ENCODE measurements at regions not wholly inside any gene's neighbourhood (a gene's known extent, or its start where the extent isn't known, plus 50 kb on each side); places are given as distances from the start of the nearest gene placed in this dataset.

DNA sequence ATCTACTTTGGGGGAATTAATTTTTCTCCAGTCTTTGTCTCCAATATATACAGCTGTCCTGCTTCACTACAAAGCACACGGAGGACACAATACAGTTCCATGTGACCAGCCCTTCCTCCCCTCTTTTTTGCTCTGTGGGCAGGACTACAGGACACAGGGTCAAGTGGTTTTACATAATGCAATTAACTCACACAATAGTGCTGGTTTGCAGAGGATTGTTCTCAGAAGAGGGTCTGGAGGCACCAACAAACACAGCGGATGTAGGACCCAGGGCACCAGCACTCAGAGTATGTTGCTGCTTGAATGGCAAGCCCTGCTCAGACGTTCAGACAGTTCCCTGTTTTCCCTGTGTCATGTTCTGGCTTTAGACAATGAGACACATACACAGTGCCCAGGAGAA, 52.0 kb upstream of the NPTX2 start:
- peak; percentile 78 for DNase-seq

DNA sequence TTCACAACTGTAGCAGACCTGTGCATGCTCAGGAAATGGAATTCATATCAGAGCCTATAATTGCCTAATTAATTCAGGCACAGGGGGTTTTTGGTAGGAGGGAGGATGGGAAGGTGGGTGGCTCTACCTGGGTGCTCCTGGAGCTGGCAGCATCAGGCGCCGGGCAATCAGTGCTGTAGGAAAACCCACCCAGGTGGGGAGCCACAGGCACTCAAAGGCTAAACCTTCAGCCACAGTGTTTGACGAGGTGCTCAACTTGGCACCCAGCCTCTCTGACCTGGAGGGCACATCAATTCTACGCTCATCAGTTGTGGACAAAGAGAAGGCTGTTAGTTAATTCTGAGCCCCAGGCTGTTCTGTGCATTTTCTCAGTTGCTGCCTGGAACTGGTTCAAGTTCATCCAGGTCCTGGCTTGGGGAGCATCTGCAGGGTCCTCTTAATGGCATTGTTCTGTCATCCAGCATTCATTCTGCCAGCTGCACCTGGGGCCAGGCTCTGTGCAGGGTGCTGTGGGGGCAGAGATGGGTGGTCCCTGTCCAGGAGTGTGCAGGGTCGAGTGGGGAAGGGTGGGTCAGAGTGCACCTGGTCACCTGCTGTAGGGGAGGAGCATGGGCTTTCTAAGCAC, 54.1 kb upstream of the NPTX2 start:
- DNase-seq = no peak

DNA sequence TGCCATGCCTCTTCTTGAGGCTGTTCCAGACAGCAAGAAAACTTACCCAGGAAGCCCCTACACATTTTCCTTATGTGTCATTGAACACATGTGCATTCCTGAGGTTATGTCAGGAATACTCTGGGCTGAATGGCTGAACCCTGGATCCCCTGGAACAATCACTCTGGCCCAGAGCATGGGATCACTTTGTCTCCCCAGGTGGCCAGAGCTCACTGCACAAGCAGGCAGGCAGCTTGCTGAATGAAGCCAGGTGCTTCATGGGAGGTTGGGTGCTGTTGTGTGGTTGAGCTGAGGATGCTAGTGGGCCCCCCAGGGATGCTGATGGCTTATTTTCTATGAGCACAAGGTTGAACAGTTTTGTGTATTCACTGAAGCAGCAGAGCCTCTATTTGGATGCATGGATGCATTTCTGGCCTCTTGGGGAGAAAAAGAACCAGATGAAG, 54.7 kb upstream of the NPTX2 start:
- DNase-seq = no peak

DNA sequence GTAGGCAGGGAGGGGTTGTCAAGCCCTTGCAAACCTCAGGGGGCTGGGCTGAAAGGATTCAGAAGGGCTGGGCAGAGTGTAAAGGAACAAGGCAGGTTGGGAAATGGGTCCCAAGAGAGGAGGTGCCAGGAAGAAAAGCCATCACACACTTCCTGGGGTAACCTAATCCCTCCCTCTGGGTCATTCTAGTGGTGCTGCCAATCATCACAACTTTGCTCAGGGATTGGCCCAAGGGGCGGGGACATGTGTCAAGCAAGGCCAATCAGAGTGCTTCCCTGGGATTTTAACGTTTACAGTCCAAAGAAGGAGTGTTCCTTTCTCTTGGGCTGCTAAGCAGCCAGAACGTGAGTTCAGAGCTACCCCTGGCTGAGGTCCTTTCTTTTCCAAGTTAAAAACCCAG, 57.1 kb upstream of the NPTX2 start:
- DNase-seq = no peak

DNA sequence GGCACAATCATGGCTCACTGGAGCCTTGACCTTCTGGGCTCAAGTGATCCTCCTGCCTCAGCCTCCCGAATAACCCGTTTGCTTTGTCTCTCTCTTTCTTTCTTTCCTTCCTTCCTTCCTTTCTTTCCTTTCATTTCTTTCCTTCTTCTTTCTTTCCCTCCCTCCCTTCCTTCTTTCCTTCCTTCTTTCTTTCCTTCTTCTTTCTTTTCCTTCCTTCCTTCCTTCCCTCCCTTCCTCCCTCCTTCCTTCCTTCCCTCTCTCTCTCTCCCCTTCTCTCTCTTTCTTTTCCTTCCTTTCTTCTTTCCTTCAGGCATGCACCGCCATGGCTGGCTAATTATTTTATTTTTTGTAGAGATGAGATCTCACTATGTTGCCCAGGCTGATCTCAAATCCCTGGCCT, 57.9 kb upstream of the NPTX2 start:
- DNase-seq = no peak

DNA sequence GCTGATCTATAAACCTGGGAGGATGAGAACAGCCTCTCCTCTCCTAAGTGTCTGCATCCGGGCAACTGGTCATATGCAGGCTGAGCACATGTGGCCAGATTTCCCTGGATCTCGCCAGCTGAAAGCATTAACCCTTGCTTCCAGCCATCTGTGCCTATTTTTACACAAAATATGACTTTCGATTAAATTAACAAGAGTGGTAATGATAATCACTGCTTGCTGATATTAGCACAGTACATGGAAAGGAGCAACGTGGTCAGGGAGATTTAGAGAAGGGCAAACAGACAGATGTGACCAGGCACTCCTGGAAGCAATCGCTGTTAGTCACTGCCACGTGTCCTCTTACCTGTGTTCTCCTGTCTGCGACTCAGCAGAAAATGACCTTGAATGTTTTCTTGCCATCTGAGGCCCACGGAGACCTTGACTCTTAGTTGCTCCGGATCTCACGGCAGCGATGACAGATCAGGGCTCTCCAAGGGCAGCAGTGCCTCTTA, 59.5 kb upstream of the NPTX2 start:
- DNase-seq = no peak

DNA sequence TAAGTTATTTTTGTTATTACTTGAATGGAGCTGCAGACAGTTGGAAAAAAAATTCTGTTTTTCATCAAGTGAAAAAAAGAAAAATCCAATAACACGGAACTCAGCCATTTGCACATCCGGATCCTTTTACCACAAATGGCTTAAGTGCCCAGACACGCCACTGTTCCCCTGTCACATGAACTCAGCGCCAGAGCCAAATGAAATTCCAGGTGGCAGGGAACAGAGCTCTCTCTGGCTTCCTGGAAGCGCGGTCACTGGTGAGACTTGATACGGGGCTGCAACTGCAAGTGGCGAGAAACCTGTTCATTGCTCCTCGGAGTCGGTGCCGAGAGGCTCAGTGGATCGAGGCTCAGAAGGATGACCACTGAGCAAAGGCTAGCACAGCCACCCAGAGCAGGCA, 60.8 kb upstream of the NPTX2 start:
- no peak for DNase-seq

DNA sequence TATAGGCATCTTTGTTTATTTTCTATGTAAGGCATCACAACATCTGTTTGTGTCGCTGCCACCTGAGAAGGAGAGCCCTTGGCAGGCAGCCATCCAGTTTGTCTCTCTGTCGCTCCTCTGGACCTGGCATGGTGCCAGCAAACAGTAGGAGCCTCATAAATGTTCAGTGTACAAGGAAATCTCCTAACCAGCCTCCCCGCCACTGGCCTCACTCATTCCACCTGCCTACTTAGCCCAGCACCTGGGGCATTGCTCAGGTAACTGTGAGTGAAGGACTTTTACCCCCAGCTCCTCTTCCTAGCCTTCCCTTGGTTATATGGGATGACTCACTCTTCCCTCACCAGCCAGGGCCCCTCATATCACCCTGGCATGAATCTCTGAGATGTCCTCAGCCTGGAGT, 61.7 kb upstream of the NPTX2 start:
- DNase-seq = no peak

DNA sequence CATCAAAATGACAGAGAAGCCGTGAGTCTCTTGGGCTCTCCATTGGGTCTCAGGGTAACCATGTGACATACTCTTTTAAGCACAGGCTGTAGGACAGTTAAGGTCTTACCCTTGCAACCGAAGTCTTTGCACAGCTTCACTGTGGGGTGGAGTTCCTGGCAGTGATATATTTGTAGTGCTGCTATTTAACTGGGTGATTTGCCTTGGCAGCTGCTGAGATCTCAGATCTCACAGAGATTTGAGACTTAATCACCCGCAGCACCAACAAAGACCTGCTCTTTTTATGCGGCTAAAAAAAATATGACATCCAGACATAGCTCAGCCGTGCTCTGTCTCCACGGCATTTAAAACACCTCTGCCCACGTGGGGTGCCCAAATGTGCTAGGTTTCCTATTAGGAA, 63.4 kb upstream of the NPTX2 start:
- DNase-seq = no peak

DNA sequence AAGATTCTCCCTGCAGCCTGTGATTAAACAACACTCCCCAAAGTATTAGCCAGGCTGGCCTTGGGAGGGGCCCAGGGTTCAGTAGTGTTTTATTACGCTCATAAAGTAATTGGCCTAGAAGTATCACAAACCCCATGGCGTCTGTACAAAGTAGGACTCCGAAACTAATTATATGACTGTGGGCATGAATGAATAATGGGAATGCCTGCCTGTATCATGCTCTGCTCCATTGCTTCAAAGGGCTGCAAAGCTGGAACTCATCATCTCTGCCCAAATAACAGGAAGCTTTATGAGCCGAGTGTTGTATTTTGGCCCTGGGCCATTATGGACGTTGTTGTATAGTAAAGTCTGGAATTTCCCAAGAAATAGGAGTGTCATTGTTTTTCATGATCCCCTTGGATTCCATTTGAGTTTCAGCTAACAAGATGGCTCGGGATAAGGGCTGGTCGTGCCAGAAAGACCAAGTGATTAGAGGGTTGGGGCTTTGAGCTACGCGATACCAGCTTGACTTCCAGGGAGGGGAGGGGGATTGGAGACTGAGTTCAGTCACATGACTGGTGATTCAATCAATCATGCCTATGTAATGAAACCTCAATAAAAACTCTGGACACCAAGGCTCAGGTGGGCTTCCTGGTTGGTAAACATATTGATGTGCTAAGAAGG, 65.3 kb upstream of the NPTX2 start:
- no peak for DNase-seq

DNA sequence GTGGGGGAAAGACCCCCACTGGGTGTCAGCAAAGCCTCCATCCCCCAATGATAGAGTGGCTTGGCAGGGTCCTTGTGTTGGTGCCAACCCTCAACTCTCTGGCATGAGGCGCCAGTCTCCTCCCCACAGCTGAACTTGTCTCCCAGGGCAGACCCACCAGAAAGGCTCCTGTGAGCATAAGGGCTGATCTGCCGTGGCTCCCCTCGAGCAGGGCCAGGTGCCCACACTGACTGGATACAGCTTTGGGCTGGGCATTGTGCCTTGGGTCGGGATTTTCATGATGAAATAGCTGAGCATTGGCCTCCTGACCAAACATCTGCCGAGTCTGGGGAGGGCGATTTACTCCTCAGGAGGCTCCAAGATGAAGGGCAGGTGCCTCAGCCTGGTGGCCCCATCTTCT, 68.1 kb upstream of the NPTX2 start:
- no peak for DNase-seq

DNA sequence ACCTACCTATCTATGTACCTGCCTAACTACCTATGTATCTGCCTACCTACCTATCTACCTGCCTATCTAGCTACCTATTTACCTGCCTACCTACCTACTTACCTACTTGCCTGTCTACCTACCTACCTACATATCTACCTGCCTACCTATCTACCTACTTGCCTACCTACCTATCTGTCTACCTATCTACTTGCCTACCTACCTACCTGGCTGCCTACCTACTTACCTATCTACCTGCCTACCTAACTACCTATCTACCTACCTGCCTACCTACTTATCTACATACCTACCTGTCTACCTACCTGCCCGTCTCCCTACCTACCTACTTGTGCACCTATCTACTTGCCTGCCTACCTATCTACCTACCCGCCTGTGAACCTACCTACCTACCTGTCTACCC, 68.7 kb upstream of the NPTX2 start:
- DNase-seq = no peak

DNA sequence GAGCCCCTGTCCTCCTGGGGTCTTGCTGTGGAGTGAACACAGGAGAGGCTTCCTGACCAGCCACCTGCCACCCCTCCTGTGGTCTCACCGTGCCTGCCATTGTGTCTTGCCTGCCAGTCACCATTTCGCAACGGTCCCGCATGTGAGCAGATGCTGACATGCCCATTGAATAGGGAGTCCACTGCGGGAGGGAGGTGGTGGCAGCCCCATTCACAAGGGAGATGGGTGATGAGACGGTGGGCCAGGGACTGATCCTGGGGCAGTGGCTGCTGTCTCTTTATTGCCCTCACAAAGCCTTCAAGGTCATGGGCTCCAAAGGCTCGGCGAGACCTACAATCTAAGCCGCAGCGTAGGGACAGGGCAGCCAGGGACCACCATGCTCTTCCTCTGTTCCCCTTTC, 76.0 kb upstream of the NPTX2 start:
- DNase-seq = no peak

DNA sequence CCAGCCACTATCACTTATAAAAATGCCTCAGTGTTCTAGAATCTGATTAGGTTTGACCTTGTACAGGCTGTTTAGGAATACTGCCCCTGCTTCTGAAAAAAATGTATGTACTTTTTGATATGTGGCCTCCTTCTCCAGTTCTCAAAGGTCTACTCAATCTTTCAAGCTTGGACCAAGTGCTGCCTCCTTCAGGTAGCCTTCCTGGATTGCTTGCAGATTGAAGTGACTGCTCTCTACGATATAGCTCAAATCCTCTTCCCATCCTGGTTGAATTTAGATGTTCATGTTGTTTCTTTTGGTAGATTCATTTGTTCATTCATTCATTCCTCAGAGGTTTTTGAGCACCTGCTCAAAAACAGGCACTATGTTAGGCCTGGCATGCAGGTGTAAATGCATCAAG, 77.2 kb upstream of the NPTX2 start:
- DNase-seq = no peak

DNA sequence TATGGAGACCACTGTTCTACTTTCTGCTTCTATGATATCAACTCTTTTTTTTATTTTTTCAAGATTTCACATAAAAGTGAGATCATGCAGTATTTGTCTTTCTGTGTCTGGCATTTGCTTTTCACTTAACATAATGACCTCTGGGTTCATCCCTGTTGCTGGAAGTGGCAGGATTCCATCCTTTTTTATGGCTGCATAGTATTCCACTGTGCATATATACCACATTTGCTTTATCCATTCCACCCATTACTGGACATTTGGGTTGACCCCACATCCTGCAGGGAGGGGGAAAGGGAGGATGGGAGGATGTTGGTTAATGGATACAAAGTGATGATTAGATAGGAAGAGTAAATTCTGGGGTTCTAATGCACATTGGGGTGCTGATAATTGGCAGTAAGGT, 80.3 kb upstream of the NPTX2 start:
- DNase-seq = no peak

DNA sequence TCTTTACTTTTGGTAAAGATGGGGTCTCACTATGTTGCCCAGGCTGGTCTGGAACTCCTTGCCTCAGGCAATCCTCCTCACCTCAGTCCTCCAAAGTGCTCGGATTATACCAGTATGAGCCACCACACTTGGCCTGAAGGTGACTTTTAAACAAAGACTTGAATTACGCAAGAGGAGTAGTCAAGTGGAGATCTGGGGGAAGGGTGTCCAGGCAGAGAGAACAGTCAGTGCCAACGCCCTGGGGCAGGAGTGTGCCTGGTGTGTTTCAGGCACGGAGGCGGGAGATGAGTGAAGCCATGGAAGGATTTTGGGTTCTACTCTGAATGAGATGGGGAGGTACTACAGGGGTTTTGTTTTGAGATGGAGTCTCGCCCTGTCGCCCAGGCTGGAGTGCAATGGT, 82.6 kb upstream of the NPTX2 start:
- no peak for DNase-seq

DNA sequence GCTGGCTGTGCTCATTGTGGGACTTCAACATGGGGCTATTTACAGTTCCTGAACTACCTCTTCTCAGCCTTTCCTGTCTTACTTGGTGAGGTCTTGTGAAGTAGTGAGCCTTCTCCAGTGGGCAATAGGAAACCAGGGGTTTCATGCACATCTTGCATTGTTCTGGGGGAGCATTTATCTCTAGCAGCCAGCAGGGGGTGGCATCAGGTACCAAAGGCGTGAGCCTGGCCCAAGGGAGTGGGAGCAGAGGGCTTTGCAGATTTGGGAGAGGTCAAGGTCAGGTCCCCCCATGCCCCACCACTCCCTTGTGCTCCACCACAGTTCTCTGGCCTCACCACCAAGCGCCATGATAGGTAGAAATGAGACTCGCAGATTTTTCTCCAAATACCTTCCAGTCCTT, 85.4 kb upstream of the NPTX2 start:
- no peak for DNase-seq

DNA sequence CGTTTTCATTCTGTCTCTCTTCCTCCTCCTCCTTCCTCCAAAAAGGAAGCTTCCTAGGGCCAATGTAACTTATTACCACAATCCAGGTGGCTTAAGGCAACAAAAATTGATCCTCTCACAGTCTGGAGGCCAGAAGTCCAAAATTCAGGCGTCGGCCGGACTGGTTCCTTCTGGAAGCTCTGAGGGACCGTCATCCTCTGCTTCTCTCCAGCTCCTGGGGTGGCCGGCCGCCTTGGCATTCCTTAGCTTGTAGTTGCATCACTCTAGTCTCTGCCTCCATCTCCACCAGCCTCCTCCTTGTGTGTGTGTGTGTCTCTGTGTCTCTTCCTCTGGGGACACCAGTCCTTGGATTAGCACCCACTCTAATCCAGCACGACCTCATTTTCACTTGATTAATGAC, 89.0 kb upstream of the NPTX2 start:
- DNase-seq = no peak

DNA sequence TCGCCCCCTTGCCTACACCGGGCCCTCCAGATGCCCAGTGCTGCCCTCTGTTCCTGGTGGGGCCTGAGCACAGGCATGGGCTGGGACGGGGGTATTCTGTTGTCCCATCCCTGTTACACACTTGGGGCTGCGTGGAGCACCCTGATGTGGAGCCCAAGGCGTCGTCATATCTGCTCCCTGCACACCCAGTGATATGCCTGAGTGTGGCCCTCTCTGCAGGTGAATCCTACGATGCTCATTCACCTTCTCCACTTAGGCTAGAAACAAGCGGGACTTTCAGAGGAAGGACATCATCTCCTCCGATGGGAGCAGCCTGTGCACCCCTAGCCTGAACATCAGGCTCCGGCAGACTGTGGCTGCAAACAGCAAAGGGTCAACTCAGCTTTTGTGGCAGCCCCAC, 91.0 kb upstream of the NPTX2 start:
- DNase-seq = no peak

DNA sequence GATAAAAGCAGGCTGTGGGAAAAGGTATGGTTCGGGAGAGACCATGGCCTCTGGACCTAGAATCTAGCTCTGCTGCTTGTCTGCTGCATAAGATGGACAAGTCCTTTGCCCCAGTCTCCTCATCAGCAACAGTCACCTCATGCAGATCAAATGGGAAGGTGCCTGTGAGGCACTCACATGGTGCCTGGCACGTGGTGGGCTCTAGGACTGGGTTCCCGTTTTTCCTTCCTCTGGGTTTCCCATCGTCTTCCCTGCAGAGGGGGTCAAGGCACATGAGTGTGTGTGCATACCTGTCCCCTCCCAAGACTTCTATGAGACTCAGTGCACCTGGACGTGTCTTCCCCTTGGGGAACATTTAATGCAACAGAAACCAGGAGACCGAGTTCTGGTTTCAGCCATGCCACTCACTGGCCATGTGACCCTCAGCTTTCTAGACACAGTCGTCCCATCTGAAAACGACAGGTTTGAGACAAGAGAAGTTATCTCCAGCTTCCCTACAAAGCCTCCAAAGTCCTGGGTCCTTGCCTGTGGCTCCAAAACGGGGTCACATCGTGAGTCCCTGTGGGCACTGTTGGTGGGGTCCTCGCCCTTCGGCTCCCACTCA, 95.9 kb upstream of the NPTX2 start:
- no peak for DNase-seq

DNA sequence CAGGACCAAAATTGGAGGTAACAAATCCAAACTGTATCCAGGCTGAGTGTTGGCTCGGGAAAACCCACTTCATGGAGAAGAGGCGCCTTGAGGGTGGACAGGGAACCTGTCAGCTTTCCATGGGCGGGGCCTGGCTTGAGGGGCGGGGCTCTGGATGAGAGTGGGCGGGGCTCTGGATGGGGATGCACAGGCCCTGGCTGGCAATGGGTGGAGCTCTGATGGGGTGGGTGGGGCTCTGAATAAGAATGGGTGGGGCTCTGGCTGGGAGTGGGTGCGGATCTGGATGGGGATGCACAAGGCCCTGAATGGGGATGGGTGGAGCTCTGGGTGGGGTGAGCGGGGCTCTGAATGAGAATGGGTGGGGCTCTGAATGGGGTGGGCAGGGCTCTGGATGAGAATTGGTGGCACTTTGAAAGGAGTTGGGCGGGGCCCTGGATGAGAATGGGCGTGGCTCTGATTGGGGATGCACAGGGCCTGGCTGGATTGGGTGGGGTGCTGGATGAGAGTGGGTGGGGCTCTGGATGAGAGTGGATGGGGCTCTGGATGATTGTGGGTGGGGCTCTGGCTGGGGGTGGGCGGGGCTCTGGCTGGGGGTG, 96.6 kb upstream of the NPTX2 start:
- DNase-seq = no peak

DNA sequence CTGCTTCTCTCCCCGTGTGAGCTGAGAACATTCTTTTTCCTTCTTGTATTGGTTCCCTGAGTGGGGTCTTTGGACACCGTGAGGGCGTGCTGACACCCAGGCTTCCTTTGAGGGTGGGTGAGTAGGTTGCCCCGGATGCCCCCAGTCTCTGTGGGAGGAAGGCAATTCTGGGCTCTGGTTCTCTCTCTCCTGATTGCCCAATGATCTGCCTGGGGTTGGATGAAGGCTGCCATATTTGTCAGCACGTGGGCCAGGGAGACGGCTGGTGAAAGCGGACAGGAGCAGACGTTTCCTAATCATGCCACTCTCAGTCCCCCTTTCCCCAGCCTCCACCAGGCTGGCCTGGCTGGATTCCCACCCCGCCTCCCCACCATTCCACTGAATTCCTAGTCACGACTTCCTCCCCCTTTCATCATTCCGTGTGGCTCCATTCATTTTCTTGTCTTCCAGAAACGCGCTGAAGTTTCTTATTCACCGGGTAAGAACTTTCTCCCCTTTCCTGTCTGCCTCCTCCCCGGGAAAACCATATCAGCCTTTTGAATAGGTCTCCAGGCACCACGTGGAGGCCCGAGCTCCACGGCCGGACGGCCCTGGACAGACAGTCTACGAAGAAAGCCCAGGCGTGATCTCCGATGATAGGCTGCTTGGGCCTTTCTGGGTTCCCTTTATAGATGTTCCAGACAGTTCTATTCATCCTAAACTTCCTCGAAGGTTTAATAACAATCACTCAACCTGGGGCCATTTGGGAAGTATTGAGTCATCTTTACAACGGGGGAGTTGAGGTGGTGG, 98.7 kb upstream of the NPTX2 start:
- no peak for DNase-seq

DNA sequence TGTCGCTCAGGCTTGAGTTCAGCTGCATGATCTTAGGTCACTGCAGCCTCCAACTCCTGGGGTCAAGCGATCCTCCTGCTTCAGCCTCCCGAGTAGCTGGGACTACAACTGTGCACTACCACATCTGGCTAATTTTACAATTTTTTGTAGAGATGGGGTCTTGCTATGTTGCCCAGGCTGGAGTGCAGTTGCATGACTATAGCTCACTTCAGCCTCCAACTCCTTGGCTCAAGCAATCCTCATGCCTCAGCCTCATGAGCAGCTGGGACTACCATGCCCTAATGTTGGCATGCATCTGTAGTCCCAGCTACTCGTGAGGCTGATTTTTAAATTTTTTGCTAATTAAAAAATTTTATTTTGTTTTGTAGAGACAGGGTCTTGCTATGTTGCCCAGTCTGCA, 101.9 kb upstream of the NPTX2 start:
- no peak for DNase-seq

Data from NCI-H748 treated with DMSO at 0.1 percent for 48 hours (cell line).